ENCODE measurements at regions not wholly inside any gene's neighbourhood (a gene's known extent, or its start where the extent isn't known, plus 50 kb on each side); places are given as distances from the start of the nearest gene placed in this dataset.

GRCh38 chr14:105980224-105980623, 453.8 kb downstream of the TMEM121 start:
- no peak for TF ChIP-seq EZH2 (IDR thresholded peaks at IDR 0.05)
- TF ChIP-seq POLR2AphosphoS5 (IDR thresholded peaks at IDR 0.05; ENCODE audit: borderline replicate concordance, low read depth, low read length): no peak

Data from SK-N-MC (cell line).